ENCODE measurements at regions not wholly inside any gene's neighbourhood (a gene's known extent, or its start where the extent isn't known, plus 50 kb on each side); places are given as distances from the start of the nearest gene placed in this dataset.

GRCh38 chr13:62595976-62596375 is 1180.3 kb upstream of the PCDH20 start:
- TF ChIP-seq CTCF (IDR thresholded peaks at IDR 0.05; ENCODE audit: insufficient read depth, low read length, poor library complexity, severe bottlenecking) = no peak
- TF ChIP-seq EZH2phosphoT487 (conservative IDR thresholded peaks at IDR 0.05; ENCODE audit: low read length) = no peak
- no peaks in the 10 kb centered on the region; the same call in 1 of the 2 replicates for H3K36me3 ChIP-seq (ENCODE audit: low read length)
- no peaks in the 10 kb centered on the region for H3K79me2 ChIP-seq (ENCODE audit: insufficient read depth, low read length)

GRCh38 chr13:62593804-62594203 is 1178.2 kb upstream of the PCDH20 start:
- no peak overlapping the region for H2AFZ ChIP-seq (ENCODE audit: low read depth, low read length, severe bottlenecking)
- H3K9me2 ChIP-seq (replicated peaks; ENCODE audit: insufficient read depth, low read length) = no peaks in the 10 kb centered on the region
- H3K36me3 ChIP-seq (ENCODE audit: low read length) = no peaks in the 10 kb centered on the region
- no peaks in the 10 kb centered on the region for H3F3A ChIP-seq (ENCODE audit: insufficient read depth)
- no peak overlapping the region for H3K4me2 ChIP-seq (ENCODE audit: low read depth, low read length, poor library complexity, severe bottlenecking)
- TF ChIP-seq CTCF (IDR thresholded peaks at IDR 0.05; ENCODE audit: insufficient read depth, low read length, poor library complexity, severe bottlenecking) (no peak), EZH2phosphoT487 (conservative IDR thresholded peaks at IDR 0.05; ENCODE audit: low read length) (no peak)
- no peaks in the 10 kb centered on the region for H4K20me1 ChIP-seq (ENCODE audit: low read depth, low read length)
- H3K27ac ChIP-seq (ENCODE audit: low read depth, low read length) = no peak overlapping the region
- H3K79me2 ChIP-seq (ENCODE audit: insufficient read depth, low read length) = no peaks in the 10 kb centered on the region
- H3K9ac ChIP-seq (ENCODE audit: low read length) = no peak overlapping the region
- H3K27me3 ChIP-seq (ENCODE audit: low read length) = no peaks in the 10 kb centered on the region
- no peaks in the 10 kb centered on the region for H3K9me3 ChIP-seq (ENCODE audit: insufficient read depth, low read length)
- H3K4me3 ChIP-seq (ENCODE audit: insufficient read depth, low read length, poor library complexity, severe bottlenecking) = no peak overlapping the region

More at GRCh38 chr13:62595976-62596375, 1180.3 kb upstream of the PCDH20 start:
- no peak overlapping the region for H3K9ac ChIP-seq (ENCODE audit: low read length)
- H3K27me3 ChIP-seq (ENCODE audit: low read length) = no peaks in the 10 kb centered on the region
- H3K27ac ChIP-seq (ENCODE audit: low read depth, low read length) = no peak overlapping the region
- H3K9me3 ChIP-seq (ENCODE audit: insufficient read depth, low read length) = no peaks in the 10 kb centered on the region
- no peaks in the 10 kb centered on the region for H4K20me1 ChIP-seq (ENCODE audit: low read depth, low read length)
- no peak overlapping the region for H3K4me3 ChIP-seq (ENCODE audit: insufficient read depth, low read length, poor library complexity, severe bottlenecking)
- no peak overlapping the region for H3K4me2 ChIP-seq (ENCODE audit: low read depth, low read length, poor library complexity, severe bottlenecking)
- H3K9me2 ChIP-seq (replicated peaks; ENCODE audit: insufficient read depth, low read length) = no peaks in the 10 kb centered on the region
- H3F3A ChIP-seq (ENCODE audit: insufficient read depth) = no peaks in the 10 kb centered on the region
- peak overlapping the region; percentile 51 for H2AFZ ChIP-seq (ENCODE audit: low read depth, low read length, severe bottlenecking)

GRCh38 chr13:62583466-62583865 is 1167.8 kb upstream of the PCDH20 start:
- Histone ChIP-seq H3K9me2 (replicated peaks; ENCODE audit: insufficient read depth, low read length) (no peaks in the 10 kb centered on the region), H3K4me2 (ENCODE audit: low read depth, low read length, poor library complexity, severe bottlenecking) (no peak overlapping the region), H3K36me3 (ENCODE audit: low read length) (no peaks in the 10 kb centered on the region), H3K9me3 (ENCODE audit: insufficient read depth, low read length) (no peaks in the 10 kb centered on the region), H3K27me3 (ENCODE audit: low read length) (no peaks in the 10 kb centered on the region), H3K4me3 (ENCODE audit: insufficient read depth, low read length, poor library complexity, severe bottlenecking) (no peak overlapping the region), H3K79me2 (ENCODE audit: insufficient read depth, low read length) (no peaks in the 10 kb centered on the region), H3K9ac (ENCODE audit: low read length) (no peak overlapping the region), H3K27ac (ENCODE audit: low read depth, low read length) (no peak overlapping the region), H2AFZ (ENCODE audit: low read depth, low read length, severe bottlenecking) (no peak overlapping the region), H4K20me1 (ENCODE audit: low read depth, low read length) (no peaks in the 10 kb centered on the region), H3F3A (ENCODE audit: insufficient read depth) (no peaks in the 10 kb centered on the region; the same call in 1 of the 2 replicates)
- TF ChIP-seq EZH2phosphoT487 (conservative IDR thresholded peaks at IDR 0.05; ENCODE audit: low read length) = no peak
- no peak for TF ChIP-seq CTCF (IDR thresholded peaks at IDR 0.05; ENCODE audit: insufficient read depth, low read length, poor library complexity, severe bottlenecking)

All from SU-DHL-6 (cell line).